HepG2 (cell line): ENCODE measurements at regions not wholly inside any gene's neighbourhood (a gene's known extent, or its start where the extent isn't known, plus 50 kb on each side); places are given as distances from the start of the nearest gene placed in this dataset.
"Not testable (repeated sequence)": the region's sequence is repeated elsewhere in the genome, so short reads cannot be mapped to it uniquely, and the experiment has no call there.

ENCODE experiments used
- HCFC1 ChIP-seq: fragments of 150-350 bp; IDR thresholded peaks from 2 replicates; pipeline ENCODE4 v1.6.1; 2014; ENCODE audit warnings: low read depth, low read length
- MAFK ChIP-seq, 2 experiments: IDR thresholded peaks in 1 of 2; conservative IDR thresholded peaks in 1 of 2; 2 replicates each; pipeline ENCODE4 v1.6.1; 2011; ENCODE audit warnings: improper control_type of control experiment in 2 of 2, low read length in 2 of 2
- POLR2A ChIP-seq, 2 experiments: IDR thresholded peaks; 2 replicates each; pipeline ENCODE4 v1.6.1; 2011; ENCODE audit warnings: low read depth in 2 of 2, low read length in 2 of 2, mild to moderate bottlenecking in 1 of 2, moderate library complexity in 1 of 2; ENCODE audit not compliant: insufficient read depth in 1 of 2
- ZBTB7A ChIP-seq: sonication (generic); formaldehyde crosslinking; IDR thresholded peaks from 2 replicates; pipeline ENCODE4 v1.8.0; 2022; ENCODE audit warnings: mild to moderate bottlenecking, missing genetic modification reagents
- ZNF180 ChIP-seq: sonication (generic); formaldehyde crosslinking; IDR thresholded peaks from 2 replicates; pipeline ENCODE4 v1.4.0; 2020; ENCODE audit warnings: low read depth, missing genetic modification reagents, borderline replicate concordance
- ZNF883 ChIP-seq: sonication (generic); formaldehyde crosslinking; IDR thresholded peaks from 2 replicates; pipeline ENCODE4 v1.5.1; 2020; ENCODE audit warnings: mild to moderate bottlenecking, missing genetic modification reagents; ENCODE audit errors: not compliant biosample characterization
- TF ChIP-seq, protein P1 (sequence below), 2 experiments: fragments of 450-650 bp in 1 of 2; sonication (generic) in 1 of 2; formaldehyde crosslinking; IDR thresholded peaks; 2 replicates each; pipeline versions ENCODE4 v1.5.0 to v1.8.0; 2020 to 2022; ENCODE audit warnings: mild to moderate bottlenecking in 1 of 2, missing genetic modification reagents in 1 of 2

GRCh38 chr7:42718466-42718865 lies 193.4 kb downstream of the C7orf25 start:
- TF ChIP-seq MAFK (conservative IDR thresholded peaks at IDR 0.05 in 1 of 2, IDR thresholded peaks at IDR 0.05 in 1 of 2; ENCODE audit: low read length in 2 of 2); ZNF883 (CRISPR knock-in tag); HCFC1; ZNF180 (CRISPR knock-in tag); ZBTB7A (CRISPR knock-in tag); POLR2A (IDR thresholded peaks at IDR 0.05; ENCODE audit: insufficient read depth in 1 of 2, low read depth in 2 of 2, low read length in 2 of 2): not testable (repeated sequence)
- TF ChIP-seq, protein P1, sequence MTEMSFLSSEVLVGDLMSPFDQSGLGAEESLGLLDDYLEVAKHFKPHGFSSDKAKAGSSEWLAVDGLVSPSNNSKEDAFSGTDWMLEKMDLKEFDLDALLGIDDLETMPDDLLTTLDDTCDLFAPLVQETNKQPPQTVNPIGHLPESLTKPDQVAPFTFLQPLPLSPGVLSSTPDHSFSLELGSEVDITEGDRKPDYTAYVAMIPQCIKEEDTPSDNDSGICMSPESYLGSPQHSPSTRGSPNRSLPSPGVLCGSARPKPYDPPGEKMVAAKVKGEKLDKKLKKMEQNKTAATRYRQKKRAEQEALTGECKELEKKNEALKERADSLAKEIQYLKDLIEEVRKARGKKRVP (CRISPR knock-in tag; IDR thresholded peaks at IDR 0.05) = not testable (repeated sequence)
